AG08396 (cell line): ENCODE measurements at regions not wholly inside any gene's neighbourhood (a gene's known extent, or its start where the extent isn't known, plus 50 kb on each side); places are given as distances from the start of the nearest gene placed in this dataset.

ENCODE experiments used
- DNase-seq: peaks from one replicate; pipeline ENCODE4 v3.0.0; 2012; ENCODE audit warnings: low spot score, mixed read lengths

GRCh38 chr1:83673312-83673711, 325.6 kb downstream of the TTLL7 start:
- no peak for DNase-seq

GRCh38 chr1:83671586-83671985, 327.3 kb downstream of the TTLL7 start:
- DNase-seq = no peak

GRCh38 chr1:83670909-83671565, 327.9 kb downstream of the TTLL7 start:
- DNase-seq = no peak

- no peak for DNase-seq
Measured at GRCh38 chr1:83641796-83642443, 357.0 kb downstream of the TTLL7 start.

DNA sequence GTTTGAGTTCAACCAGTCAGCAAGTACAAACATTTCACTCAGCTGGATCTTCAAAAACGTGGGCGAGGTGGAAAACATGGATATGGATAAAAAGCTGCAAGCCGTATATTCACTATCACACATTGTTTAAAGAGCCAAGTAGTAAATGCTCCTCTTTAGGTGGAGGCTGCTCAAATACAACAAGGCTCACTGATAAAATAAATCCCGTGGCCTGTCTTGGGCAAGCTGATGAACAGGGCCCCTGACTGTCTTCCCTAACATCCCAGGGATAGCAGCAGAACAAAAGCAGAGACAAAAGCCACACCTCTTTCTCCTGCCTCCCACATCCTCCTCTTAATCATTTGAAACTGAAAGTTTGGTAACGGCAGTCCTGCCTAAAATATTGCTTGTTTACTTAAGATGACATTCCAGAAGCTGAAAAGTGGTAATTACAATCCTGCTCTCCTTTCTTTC, 357.7 kb downstream of the TTLL7 start:
- DNase-seq = peak; percentile 7

DNA sequence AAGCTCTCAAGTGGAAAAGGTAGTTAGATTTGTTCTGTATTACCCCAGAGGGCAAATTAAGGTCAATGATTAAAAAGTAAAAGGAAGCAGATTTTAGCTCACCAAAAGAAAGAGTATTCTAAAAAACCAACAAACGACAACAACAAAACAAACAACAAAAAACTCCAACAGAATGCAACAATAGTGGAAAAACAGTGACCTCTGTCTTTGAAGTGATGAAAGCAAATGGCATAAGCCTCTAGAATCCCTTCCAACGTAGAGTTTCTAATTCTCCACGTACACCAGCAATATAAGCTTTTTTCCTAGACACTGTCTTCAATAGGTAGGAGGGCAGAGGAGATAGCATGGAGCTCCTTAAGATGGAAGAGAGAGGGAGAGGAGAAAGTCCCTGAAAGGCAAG, 359.1 kb downstream of the TTLL7 start:
- no peak for DNase-seq

DNA sequence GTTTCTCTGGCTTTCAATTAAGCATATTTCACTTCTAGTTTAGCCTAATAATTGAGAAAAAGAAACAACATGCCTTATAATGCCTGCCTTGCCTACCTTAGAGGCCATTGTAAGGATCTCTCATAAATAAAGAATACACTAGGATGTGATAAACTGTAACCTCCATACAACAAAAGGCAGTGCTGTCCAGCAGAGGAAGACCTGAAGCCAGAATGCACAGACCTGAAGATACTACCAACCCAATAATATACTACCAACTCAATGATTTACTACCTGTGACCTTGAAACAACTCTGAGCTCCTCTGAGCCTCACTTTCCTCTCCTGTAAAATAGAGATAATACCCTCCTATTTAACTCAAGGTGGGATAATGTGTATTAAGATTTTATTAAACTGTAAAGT, 361.3 kb downstream of the TTLL7 start:
- no peak for DNase-seq

DNA sequence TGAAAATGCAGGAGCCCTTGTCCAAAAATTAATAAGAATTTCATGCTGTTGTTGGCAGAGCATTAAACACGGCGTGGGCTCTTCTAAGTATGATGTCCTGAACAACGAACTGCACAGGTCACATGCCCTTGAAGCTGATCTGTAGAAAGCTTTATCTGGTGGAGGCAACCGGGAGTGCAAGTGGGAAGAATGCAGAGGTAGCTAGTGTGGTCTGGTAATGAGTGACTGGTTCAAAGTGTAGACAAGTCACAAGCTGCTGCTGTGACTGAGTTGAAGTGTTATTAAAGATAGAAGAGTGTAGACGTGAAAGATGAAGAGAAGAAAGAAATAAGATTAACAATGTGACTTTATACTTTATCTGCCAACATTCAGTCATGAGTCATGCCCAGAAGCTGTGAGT, 361.9 kb downstream of the TTLL7 start:
- no peak for DNase-seq

- DNase-seq = no peak
Measured at GRCh38 chr1:83632906-83633305, 366.0 kb downstream of the TTLL7 start.

DNA sequence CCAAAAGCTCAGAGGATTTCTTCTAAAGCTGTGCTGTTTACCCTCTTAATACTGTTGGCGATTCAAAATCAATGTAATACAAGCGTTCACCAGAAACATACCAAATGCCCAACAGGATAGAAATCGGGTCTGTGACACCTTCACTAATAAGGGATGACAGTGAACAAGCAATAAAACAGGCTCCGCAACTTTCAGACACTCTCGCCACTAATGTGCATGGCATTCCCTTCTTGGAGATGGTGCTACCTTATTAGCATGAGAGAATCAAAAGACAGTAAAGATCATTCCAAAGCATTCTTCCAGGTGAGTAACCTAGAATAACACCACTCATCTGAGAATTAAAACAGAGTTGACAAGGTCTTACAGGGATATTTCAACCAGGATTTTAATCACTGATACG, 367.1 kb downstream of the TTLL7 start:
- no peak for DNase-seq

DNA sequence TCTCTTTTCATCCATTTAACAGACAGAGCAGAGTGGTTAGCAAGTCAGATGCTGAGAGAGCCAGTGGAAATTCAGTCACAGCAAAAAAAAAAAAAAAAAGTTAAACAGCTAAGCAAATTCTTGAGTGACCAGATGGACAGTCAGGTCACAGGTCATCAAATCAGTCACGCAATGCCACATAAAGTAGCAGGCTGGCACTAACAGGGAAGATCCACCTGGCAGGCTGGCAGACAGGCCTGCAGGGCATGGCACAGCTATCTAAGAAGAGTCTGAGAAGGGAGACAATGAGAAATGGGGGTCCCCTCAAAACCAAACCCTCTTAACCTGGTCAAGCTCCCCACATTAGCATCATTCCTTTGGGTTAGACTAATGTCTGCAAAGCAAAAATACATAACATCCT, 371.9 kb downstream of the TTLL7 start:
- no peak for DNase-seq

DNA sequence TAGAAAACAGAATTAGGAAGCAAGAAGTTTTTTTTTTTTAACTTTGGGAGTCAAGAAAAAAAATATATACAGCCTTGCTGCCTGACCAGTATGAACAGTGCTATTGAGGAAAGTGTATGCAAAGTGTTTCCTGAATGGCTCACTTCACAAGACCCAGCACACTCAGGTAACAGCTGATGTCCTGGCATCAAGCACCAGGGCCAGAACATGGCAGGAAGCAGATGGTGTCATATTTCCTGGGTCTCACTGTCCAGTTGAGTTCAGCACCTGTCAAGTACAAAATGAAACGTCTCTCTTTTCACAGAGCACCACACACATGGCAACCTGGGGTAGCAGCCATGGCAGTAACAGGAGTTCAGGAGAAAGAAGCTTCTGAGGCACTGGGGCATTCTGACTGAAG, 372.3 kb downstream of the TTLL7 start:
- no peak for DNase-seq

DNA sequence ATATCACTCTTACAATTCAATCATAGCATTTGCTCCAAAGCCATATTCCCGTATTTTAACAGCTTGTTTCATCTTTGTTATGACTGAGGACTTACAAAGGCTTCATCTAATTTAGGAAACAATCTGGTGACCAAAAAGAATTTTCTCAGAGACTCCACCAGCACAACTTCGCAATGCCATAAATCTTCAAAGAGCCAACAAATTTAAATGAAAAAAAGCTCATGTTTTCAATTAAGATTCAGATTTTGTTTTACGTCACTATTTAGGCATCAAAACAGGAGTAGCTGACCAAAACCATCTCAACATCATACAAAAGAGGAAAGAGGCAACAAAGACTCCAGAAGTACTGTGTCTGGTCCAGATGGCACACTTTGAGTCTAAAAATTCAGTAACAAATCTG, 373.3 kb downstream of the TTLL7 start:
- DNase-seq = no peak

GRCh38 chr1:83620016-83620415, 378.9 kb downstream of the TTLL7 start:
- DNase-seq = no peak

DNA sequence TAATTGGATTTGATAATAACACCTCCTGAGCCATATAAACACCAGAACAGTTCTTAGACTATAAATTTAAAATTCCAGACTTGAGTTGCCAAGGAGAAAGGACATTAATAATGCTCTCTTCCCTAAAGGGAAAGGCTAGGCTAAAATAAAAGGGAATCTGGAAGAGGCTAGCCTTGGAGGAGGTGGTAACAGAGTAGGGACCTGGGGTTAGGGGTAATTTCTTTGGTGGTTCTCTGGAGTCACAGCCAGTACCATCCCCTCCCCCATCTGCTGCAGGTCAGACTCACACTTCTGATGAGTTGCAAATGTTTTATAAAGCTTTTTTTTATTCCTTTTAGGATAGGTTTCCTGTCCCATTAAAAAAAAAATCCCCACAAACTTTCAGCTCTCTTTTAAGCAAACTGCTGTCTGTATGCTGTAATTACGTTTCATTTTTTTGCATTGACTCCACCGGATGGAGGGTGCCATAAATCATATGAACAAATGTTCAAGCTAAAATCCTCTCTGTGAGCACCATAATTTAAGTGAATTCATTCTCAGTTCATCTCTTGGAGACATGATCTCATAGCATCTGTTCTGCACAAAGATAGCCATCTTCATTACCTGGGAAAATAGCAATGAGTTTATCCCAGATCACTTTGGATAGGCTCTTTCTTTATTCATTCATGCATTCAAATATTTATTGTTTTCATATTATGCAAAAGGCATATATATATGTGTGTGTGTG, 379.6 kb downstream of the TTLL7 start:
- DNase-seq = no peak

DNA sequence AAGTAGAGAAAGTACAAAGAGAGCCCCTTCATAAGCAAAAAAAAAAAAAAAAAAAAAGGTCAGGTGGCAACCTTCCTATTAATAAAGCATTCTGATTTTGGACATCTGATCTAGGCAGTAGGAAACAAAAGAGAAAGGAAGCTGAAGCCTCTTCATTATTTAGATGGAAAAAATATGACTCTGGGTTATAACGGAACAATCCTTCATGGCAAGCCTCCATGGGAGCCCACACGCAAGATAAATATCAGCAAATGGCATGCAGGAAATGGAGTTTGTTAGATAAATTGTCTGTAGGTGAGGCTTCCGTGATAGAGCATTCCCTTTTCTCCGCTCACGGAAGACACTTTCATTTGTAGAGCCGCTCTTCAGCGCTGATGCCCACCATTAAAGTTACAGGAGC, 381.0 kb downstream of the TTLL7 start:
- DNase-seq = no peak

DNA sequence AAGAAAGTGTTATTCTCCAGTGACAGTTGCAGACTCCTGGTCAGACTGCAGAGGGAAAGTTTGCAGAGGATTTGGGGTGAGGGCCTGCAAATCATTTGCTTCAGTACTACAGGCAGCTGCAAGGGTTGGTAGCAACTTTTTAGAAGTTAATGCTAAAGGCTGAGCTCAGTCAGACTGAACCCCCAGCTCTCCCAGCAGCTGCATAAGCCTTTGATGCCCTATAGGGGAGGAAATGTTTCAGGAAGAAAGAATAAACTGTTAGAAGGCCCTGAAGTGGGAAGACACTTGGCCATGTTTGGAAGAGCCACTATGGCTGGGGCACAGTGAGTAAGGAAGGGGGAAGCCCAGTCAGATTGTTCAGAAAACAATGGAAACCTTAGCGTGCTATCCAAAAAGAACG, 383.6 kb downstream of the TTLL7 start:
- DNase-seq = no peak

DNA sequence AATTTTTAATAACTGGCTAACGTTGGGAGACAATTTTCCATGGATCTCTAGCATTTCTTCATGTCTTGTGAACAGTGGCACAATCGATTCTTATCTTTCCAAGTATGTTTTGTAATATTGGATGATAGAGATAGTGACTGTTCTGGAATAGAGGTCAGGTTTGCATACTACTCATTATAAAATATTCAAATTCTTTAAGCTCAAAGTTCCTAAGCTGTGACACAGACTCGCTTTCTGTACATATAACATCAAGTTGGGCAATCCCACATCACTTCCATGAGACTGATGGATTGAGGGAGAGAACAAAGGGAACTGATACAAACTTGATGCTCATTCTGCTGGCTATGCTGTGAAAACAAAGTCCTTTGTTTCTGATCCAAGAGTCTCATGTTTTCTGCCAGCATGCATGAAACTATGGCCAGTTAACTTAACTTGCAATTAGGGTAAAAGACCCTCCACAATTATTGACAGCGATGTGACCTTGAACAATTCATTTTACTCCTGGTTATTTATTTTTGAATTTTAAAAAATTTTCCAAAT, 392.4 kb downstream of the TTLL7 start:
- no peak for DNase-seq

GRCh38 chr1:83596331-83596730, 402.6 kb downstream of the TTLL7 start:
- DNase-seq = no peak

- DNase-seq = no peak
Measured at GRCh38 chr1:83593073-83593472, 405.9 kb downstream of the TTLL7 start.

DNA sequence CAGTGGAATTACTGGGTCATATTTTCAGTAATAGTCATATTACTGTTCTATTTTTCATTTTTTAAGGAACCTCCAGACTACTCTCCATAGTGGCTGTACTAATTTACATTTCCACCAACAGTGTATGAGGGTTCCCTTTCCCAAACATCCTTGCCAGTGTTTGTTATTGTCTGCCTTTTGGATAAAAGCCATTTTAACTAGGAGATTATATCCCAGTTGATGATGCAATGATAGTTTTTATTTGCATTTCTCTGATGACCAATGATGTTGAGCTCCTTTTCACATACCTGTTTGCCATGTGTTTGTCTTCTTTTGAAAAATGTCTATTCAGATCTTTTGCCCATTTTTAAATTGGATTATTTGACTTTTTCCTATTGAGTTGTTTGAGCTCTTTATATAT, 410.8 kb downstream of the TTLL7 start:
- no peak for DNase-seq

GRCh38 chr1:83583351-83584014, 415.4 kb downstream of the TTLL7 start:
- DNase-seq = no peak

- DNase-seq = no peak
Measured at GRCh38 chr1:83581747-83582146, 417.2 kb downstream of the TTLL7 start.
